Stimulated activated naive CD4-positive, alpha-beta T cell treated with Interleukin-2 at 50 U/mL for 16 hours (primary cell): ENCODE measurements at regions not wholly inside any gene's neighbourhood (a gene's known extent, or its start where the extent isn't known, plus 50 kb on each side); places are given as distances from the start of the nearest gene placed in this dataset.

ENCODE experiments used
- DNase-seq: peaks from one replicate; lab custom pipeline; 2025; lab: John Stamatoyannopoulos, UW

DNA sequence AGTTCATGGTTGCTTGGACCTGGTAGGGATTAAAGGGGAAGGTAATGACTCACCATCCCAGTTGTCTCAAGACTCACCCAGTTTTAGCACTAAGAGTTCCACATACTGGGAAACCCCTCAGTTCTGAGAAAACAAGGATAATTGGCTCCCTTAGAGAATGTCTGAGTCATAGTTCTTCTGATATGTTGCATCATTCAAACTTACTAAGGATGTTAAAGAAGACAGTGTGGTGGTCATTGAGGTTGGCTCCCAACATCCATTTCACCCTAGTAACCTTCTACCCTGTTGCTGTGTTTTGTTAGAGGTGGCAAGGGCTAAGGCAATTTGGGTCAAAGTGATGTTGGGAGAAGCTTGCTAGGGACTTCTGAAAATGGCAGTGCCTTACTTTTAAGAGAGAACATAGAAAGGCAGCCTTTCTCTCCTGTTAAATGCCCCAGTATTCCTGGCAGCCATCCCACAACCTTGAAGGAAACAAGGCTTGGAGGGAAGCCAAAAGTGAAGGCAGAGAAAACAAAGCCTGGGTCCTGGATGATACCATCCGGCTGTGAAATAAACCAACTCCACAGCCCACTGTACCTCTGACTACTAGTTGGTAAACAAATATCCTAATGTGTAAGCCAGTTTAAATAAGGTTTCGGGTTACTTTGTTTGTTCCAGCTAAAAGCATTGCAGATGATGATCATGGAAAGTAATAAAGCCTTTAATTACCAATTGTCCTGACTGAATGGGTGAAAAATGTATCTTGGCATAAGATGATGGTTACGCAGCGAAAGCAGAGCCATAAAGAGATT is 80.4 kb upstream of the ADAMTSL1 start:
- no peak for DNase-seq

DNA sequence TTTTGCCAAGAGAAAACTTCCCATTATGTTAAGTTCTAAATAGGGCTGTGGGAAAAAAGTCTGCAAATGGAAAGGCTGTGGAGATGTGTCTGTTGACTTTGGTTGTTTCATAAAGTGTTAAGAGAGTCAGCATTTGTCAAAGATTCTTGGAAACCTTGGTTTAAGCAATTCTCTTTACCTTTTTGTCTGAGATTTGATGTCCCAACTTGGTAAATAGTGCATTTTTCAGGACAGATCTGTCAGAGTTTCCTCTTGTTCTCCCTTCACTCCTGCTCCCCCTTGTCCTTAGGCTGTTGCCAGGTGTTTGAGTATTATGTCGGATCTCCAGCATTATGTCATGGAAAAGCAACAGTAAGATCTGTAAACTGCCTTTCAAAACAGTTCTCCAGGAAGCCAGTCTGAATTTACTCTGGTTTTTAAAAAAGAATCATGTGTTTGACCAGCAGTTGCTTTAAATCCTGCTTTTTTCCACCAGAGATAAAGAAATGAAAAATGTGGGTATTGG is 79.1 kb upstream of the ADAMTSL1 start:
- no peak for DNase-seq

DNA sequence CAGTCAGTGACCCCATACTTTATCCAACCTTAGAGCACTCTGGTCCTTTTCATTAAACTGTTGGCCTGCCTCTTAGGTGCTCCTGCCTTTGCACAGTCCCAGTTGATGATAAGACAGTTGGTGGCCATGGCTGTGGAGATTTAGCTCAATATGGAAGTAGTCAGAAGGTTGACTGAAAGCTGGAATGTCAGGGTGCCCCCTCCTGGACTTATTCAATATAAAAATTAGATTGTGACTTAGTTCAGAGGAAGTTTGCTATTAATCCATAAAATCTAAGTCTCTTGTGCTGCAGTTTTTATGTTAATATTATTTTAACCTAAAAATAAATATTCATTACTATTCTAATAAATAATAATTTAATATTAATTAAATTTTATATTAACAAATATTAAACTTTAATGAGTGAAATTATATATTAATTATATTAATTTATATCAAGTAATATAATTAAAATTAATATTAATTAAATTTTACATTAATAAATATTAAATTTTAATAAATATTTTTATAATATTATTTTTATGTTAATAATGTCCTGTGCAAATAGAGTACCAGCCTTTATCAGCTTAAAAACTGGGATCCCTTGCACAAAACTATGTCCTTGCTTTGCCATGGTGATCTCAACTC is 77.7 kb upstream of the ADAMTSL1 start:
- no peak for DNase-seq

DNA sequence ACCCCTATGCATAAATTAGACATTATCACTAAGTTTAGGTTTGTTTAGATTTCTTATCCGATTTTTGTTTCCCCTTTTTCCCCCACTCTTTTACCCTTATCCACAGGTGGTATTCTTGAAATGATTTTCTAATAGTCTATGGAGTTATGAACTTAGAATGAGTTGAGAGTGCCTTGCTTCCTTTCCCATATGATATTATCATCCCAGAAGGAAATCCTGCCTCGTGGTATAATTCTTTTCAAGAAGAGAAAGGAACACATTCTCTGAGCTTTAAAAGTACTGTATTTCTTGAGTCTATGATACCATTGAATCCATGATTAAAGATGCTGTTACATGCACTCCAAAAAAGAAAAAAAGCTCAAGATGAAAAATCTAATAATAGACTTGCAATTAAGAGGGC is 76.9 kb upstream of the ADAMTSL1 start:
- no peak for DNase-seq

DNA sequence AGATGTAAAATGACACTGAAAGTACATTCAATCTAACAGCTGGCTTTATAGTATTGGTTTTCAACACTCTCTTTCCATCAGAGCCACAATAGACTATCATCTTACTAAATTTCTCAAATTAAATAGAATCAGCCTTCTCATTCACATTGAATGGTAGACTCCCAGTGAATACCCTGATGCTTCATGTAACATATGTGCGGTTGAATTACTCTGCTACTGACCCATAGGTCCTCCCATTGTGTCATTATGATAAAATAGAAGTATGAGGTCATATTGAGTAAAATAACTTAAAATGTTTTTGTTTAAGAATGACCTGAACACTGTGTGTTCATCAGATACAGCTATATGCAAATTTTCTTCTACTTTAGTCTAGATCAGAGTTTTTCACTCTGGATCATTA is 75.9 kb upstream of the ADAMTSL1 start:
- no peak for DNase-seq

DNA sequence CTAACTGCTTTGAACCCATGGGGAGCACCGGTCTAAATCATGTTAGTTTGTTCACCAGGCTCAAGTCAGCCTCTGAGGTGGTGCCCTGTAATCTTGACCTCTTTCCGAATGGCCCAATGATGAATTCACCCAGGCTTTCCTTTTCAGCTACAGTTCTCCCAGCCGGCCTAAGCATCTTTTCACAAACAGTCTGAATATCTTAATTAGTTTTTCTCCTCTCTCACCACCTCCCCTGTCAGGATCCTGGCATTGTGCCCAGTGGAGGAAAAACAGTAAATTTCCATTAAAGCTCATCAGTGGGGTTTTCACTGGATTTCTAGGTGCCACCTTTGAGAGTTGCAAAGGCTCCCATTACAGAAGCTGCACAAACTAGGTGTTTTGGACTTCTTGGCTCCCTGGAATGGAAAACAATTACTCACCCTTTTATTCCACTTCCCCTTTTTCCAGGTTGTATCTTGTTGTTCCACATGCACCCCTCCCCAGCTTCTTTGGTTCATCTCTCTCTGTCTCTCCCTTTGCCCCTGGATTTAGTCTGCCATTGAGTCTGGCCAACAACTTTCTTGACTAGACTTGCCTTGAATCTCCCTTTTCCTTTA is 69.4 kb upstream of the ADAMTSL1 start:
- no peak for DNase-seq

DNA sequence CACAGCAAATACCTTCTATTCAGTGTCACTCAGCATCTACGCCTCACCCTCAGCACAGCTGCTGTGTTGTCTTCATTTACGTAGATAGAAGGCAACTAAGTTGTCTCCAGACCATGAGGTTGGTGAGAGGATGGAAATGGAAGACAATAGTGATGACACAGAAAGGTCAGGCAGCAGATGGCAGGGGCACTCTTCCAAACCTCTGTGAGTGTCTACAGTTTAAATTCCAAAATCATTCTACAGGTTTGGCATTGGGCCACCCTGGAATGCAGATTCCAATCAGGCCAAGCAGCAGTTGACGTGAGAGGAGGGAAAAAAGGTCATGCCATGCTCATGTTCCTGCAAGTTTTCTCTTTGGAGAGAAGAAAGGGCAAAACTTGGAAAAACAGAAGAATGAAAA is 68.7 kb upstream of the ADAMTSL1 start:
- no peak for DNase-seq

DNA sequence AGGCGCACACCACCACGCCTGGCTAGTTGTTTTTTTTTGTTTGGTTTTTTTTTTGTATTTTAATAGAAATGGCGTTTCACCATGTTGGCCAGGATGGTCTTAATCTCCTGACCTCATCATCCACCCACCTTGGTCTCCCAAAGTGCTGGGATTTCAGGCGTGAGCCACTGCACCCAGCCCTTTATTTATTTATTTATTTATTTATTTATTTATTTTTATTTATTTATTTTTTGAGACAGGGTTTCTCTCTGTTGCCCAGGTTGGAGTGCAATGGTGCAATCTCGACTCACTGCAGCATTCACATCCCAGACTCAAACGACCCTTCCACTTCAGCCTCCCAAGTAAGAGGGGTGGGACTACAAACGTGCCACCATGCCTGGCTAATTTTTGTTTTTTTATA is 63.0 kb upstream of the ADAMTSL1 start:
- DNase-seq = no peak

DNA sequence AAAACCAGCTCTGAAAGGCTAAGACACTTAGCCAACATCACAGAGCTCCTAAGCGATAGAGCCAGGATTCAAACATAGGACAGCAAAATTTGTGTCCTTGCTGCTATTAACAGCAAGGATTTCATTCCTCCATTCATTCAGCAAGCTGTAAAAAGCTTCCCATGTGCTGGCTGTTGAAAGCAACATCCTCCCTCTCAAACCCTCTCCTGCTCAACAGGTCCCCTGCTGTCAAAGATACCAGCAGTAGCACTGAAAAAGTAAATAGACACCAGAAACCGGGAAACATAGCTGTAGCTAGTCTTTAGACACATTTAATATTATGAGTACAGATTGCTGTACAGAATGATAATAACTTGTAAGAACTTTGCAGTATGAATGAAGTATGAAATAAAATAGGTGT is 52.6 kb upstream of the ADAMTSL1 start:
- DNase-seq = no peak

DNA sequence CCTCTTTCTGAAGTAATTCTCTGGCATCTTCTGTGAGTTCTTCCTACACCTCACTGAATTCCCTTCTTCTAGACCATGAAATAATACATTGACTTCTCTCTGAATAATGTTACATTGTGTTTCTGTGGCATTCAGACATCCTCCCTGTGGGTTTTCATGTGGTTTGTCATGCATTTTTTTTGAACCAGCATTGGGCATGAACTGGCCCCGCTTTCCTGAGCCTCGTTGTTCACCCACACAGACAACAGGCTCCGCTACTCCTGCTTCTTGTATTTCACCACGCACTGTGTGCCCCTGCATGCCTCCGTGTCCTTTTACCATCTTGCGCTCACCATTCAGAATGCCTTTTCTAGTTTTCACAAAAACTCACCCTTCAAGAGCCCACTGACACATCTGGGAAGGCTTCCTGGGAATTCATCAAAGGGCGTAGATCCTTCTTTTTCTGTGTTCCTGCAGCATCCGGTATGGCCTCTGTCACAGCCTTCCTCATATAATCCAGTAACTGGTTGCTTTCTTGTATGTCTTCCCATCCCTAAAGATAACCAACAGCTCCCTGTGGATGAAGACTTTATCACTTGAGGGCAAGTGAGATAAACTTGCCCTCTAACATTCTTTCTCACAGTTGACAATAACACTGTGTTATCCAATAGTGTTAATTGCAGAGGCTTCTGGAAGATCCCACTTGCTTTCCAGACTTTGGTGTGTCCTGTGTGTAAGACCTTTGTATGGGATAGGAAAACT is 51.5 kb upstream of the ADAMTSL1 start:
- DNase-seq = no peak

DNA sequence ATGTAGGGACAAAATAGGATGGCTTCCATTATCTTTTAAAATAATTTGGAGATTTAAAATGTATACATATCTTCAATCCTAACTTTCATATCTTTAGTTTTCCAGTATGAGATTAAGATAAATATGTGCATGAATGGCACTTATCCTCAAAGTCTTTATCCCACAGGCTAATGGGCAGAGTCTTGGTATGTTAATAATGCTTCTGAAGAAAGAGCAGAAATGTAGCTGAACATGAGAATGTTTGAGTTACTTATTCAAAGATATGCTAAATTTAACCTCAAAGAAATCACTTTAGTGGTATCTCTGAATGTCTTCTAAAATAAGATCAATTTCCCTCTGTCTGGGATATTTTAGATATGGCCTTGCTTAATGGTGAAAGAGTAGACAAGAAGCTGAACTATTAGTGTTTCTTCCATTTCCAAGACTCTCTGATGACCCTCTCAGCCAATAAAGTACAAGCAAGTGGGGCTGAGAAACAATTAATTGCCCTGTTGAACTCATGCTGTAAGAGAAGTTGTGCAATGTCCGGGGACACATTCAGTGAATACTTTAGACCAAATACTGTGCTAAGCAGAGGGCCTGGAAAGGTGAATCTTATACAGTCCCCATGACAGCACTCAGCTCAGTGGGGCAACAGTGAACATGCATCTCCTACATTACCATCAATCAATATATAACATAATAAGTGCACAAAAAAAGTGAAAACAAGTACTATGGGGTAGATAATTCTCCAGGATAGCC is 50.0 kb upstream of the ADAMTSL1 start:
- DNase-seq = no peak
